ENCODE measurements at regions not wholly inside any gene's neighbourhood (a gene's known extent, or its start where the extent isn't known, plus 50 kb on each side); places are given as distances from the start of the nearest gene placed in this dataset.
"Not testable (repeated sequence)": the region's sequence is repeated elsewhere in the genome, so short reads cannot be mapped to it uniquely, and the experiment has no call there.

DNA sequence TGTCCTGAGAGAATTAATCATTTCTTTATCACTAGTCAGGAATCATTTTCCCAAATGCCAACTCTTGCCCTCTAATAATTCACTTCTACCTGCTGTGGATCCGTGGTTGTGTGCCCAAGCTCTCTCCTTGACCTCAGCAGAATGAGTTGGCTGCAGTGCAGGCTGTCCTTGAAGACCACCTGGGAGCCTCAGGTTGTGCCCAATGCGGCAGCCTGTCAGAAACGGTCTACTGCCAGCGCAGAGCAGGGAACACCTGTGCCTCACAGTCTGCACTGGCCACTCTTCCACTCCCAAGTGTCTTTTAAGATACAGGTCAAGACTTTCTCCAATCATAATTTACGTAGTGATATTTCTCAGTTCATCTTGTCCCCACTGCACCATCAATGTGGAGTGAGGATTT lies 246.0 kb upstream of the PHF14 start:
- DNase-seq, result no peak

GRCh38 chr7:10731253-10731773 lies 242.4 kb upstream of the PHF14 start:
- no peak for DNase-seq

DNA sequence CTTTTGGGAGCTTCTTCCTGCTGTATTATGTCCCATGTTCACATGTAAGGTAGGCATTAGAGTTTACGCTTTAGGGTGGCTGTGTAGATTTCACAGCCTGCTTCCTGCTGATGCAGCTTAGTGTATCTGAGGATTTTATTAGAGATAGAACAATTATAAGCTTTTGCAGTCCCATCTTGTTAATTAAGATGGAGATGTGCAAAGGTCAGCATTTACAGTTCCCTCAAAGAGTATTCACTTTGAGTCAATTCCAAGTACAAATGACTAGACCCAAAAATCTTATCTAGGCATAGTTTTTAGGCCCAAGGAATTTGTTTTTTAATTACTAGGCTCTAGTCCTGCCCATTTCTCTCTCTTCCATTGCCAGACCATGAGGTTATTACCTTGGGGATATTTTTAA lies 239.9 kb upstream of the PHF14 start:
- DNase-seq, result no peak

- DNase-seq, result no peak
Measured at GRCh38 chr7:10734595-10734994, 239.1 kb upstream of the PHF14 start.

GRCh38 chr7:10739401-10739800 lies 234.3 kb upstream of the PHF14 start:
- DNase-seq, result no peak

DNA sequence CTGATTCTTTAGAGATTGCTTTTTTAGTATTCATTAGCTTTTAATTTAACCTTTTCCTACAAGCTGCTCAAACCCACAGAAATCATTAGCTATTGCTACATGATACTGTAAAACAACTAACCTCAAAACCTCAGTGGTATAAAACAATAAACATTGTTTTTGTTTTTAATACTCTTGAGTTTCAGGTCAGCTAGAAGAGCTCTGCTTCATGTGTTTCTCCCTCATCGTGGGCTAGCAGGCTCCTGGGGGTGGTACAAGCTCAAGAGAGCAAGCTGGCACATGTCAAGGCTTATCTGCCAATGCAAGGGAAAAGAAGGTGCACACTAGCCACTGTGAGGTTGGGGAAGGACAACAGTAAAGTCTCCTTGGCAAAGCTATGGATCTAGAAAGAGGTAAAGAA lies 232.9 kb upstream of the PHF14 start:
- no peak for DNase-seq

DNA sequence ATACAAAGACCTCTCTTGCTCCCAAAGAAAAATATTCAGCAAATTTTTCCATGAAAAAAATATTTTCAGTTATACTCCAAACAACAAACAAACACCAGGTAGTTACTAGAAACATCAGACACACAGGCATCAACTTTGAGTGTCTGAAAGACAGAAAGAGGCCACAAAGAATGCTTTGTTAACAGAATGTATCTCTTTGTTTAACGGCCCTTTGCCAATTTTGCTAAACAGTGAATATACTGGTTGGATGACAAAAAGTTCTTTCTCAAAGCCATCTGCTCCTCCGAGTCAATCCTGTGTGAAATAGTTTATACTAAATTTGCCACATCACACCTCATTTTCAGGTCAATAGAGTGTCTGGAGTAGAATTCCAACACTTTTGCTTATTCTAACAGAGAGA lies 216.7 kb upstream of the PHF14 start:
- DNase-seq, result no peak

DNA sequence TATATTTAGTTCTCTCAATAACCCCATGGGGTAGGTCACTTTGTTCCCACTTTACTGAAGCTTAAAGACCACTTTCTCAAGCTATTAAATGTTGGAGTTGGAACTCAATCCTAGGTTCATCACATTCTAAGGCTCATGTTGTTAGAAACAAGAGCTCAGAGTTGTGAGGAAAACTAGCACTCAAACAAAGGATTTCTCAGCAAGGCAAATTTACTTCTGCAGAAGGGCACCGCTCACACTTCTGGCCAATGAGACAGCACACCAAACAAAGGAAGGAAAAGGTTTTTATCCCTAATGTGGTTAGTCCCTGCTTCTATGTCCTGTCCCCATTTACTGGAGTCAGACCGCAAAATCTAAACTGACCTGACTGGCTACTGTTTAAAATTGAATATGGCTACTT lies 214.6 kb upstream of the PHF14 start:
- no peak for DNase-seq

GRCh38 chr7:10767771-10768170 lies 205.9 kb upstream of the PHF14 start:
- no peak for DNase-seq

DNA sequence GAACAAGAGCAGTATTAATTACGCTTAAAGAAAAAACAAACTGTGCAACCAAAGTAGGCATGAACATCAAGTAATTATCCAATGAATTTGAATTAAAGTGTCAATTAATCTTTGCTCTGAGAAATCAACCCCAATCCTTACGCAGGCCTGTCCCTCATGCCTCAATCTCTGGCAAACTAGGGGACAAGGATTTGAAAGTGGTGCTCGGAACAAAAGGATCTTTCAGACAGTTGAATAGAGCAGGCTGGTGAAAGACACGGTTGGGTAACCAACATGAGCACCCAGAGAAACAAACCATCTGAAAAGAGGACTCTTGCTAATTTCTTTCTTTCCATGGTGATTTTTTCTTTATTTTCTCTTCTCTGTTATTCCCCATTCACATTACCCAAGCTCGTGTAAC lies 203.5 kb upstream of the PHF14 start:
- no peak for DNase-seq

GRCh38 chr7:10773430-10773829 lies 200.2 kb upstream of the PHF14 start:
- DNase-seq, result no peak

- DNase-seq, result no peak
Measured at GRCh38 chr7:10779465-10780399, 193.9 kb upstream of the PHF14 start.

- no peak for DNase-seq
Measured at GRCh38 chr7:10780400-10780747, 193.3 kb upstream of the PHF14 start.

- not testable (repeated sequence) for DNase-seq
Measured at GRCh38 chr7:10786976-10787375, 186.7 kb upstream of the PHF14 start.

DNA sequence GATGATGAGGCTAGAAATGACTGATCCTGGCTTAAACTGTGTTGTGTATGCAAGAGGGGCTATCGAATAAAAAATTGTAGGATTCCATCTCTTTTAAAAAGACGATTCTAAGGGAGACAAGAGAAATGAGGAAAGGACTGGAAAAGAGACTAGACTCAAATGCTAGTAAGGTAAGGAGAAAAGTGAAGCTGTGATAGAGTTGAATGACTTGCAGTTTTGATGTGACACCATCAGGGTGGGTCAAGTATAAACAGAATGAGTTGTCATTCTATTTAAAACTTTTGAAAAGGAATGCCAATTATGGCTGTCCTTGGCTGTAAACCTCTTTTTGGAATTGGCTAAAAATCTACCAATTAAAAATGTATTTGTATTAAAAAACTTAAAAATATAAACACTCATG lies 184.5 kb upstream of the PHF14 start:
- no peak for DNase-seq

- DNase-seq, result no peak
Measured at GRCh38 chr7:10790910-10791309, 182.8 kb upstream of the PHF14 start.

DNA sequence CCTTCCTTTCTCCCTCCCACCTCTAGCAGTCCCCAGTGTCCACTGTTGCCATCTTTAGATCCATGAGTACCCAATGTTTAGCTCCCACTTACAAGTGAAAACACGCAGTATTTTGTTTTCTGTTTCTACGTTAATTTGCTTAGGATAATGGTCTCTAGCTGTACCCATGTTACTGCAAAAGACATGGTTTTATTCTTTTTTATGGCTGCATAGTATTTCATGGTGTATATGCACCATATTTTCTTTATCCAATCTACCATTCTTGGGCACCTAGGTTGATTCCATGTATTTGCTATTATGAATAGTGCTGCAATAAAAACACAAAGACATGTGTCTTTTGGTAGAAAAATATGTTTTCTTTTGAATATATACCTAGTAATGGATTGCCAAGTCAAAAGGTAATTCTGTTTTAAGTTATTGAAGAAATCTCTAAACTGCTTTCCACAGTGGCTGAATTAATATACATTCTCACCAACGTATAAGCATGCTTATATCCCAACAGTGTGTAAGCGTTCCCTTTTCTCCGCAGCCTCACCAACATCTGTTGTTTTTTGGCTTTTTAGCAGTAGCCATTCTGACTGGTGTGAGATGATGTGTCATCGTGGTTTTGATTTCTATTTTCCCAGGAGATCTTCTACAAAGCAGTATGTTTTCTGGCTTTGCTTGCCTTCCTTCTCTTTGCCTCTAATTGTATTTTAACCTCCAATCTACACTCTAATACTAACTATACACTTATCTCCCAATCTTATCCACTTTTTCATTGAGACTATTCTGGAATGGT lies 179.5 kb upstream of the PHF14 start:
- no peak for DNase-seq

DNA sequence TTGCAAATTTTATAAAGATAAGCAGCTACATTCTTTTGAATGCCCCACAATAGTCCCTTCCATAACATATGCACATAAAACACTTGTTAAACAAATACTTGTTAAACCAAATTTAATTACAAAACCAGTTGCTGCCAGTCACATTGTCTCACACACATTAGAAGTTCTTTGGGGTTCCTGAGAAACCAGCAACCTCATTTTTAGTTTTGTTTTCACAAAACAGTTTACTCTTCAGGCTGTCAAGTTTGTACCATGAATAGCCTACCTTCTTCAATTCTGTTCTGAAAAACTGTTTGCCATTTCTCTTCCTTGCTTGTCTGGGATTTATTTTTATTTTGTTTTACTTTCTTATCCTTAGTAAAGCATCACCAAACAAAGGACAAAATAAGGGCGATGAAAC lies 176.5 kb upstream of the PHF14 start:
- DNase-seq, result no peak

- no peak for DNase-seq
Measured at GRCh38 chr7:10798044-10798443, 175.6 kb upstream of the PHF14 start.

GRCh38 chr7:10799475-10799874 lies 174.2 kb upstream of the PHF14 start:
- no peak for DNase-seq

DNA sequence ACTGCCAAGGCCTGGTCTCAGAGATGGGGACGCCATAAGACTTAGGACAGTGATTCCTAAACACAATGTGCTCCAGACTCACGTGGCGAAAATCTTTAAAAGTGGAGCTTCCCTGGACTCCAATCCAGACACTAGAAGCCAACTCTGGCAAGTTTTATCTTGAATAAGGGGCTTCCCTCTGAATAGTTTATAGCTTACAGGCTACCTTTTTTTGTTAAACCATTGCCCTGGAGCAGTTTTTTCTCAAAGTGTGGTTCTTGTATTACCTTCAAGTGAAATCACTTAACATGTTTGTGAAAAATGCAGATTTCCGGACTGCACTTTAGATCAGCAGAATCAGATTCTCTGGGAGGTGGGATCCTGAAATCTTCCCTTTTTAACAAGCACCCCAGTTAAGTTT lies 171.7 kb upstream of the PHF14 start:
- no peak for DNase-seq

- DNase-seq, result no peak
Measured at GRCh38 chr7:10802526-10802925, 171.1 kb upstream of the PHF14 start.

DNA sequence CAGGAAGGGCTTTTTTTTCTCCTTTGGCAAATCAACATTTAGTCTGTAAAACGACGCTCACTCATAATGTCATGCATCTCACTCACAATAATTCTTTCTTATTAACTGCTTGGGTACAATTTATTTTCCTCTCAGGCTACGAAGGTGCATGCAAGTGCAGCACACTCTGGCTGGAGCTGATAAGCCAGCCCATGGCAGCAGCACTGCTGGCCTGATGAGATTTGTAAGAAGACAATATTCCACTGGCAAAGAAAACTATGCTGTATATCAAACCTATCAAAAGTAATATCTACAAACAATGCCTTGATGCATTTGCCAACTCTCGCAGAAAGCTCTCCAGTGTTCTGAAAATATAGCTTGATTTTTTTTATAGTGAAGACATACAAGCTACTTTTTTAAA lies 170.0 kb upstream of the PHF14 start:
- no peak for DNase-seq

DNA sequence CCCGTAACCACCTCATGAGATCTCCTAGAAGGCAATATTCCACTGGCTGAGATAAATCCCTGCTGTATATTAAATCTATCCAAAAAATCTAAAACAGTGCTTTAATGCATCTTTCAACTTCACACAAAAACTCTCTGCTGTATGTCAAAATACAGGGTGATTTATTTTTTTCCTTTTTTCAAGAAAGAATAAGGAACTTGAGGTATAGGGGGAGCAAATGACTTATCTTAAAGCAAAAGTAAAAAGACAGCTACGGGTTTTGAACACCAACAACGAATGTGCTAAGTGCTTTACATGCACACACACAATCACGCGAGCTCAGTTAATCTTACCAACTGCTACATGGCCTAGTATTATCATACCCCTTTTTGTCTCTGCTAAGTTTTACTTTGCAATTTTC lies 168.9 kb upstream of the PHF14 start:
- no peak for DNase-seq

All from right forelimb (tissue), 1 donor.